Mammary epithelial cell (primary cell): ENCODE measurements at regions not wholly inside any gene's neighbourhood (a gene's known extent, or its start where the extent isn't known, plus 50 kb on each side); places are given as distances from the start of the nearest gene placed in this dataset.

Source experiments
- EZH2 ChIP-seq: IDR thresholded peaks from 2 replicates; pipeline ENCODE4 v1.6.1; 2012; ENCODE audit warnings: low read length, inconsistent platforms, borderline replicate concordance
- TF ChIP-seq, protein P1 (sequence below), 2 donors: IDR thresholded peaks in 1 of 2; conservative IDR thresholded peaks in 1 of 2; 2 replicates each; pipeline ENCODE4 v1.5.1; 2011 to 2012; ENCODE audit warnings: inconsistent platforms in 2 of 2, low read length in 2 of 2, mild to moderate bottlenecking in 2 of 2, control low read depth in 1 of 2, low read depth in 1 of 2; ENCODE audit not compliant: insufficient read depth in 1 of 2; ENCODE audit errors: extremely low read depth in 1 of 2

DNA sequence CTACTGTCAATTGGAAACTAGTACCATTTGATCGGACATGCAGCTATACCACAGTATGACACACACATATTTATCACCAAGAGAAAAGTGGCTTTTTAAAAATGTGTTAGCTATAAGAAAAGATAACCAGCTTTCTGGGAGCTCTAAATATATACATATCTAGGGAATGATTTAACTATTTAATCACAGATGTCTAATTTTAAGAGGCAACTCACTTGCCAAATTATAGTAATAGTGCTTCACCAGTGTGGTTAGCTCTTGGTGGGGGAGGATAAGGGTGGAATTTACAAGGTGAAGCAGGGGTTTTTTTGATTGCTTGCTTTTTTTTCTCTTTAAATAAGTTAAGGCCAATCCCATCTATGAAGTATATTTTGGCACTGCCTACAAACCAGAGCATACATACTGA is 547.7 kb upstream of the DIPK2B start:
- TF ChIP-seq, protein P1, sequence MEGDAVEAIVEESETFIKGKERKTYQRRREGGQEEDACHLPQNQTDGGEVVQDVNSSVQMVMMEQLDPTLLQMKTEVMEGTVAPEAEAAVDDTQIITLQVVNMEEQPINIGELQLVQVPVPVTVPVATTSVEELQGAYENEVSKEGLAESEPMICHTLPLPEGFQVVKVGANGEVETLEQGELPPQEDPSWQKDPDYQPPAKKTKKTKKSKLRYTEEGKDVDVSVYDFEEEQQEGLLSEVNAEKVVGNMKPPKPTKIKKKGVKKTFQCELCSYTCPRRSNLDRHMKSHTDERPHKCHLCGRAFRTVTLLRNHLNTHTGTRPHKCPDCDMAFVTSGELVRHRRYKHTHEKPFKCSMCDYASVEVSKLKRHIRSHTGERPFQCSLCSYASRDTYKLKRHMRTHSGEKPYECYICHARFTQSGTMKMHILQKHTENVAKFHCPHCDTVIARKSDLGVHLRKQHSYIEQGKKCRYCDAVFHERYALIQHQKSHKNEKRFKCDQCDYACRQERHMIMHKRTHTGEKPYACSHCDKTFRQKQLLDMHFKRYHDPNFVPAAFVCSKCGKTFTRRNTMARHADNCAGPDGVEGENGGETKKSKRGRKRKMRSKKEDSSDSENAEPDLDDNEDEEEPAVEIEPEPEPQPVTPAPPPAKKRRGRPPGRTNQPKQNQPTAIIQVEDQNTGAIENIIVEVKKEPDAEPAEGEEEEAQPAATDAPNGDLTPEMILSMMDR (conservative IDR thresholded peaks at IDR 0.05 in 1 of 2, IDR thresholded peaks at IDR 0.05 in 1 of 2; ENCODE audit: extremely low read depth in 1 of 2, insufficient read depth in 1 of 2, low read depth in 1 of 2, low read length in 2 of 2): no peak
- no peak for TF ChIP-seq EZH2
